RPMI8226 (cell line): ENCODE measurements at regions not wholly inside any gene's neighbourhood (a gene's known extent, or its start where the extent isn't known, plus 50 kb on each side); places are given as distances from the start of the nearest gene placed in this dataset.

Source experiments
- DNase-seq: peaks from one replicate; pipeline ENCODE4 v3.0.0-alpha.2; 2015

- DNase-seq = no peak
Observed at GRCh38 chr2:138105358-138105757, 141.1 kb downstream of the HNMT start.

GRCh38 chr2:138106606-138107005 lies 142.3 kb downstream of the HNMT start:
- DNase-seq = no peak

GRCh38 chr2:138107288-138107687 lies 143.0 kb downstream of the HNMT start:
- no peak for DNase-seq

GRCh38 chr2:138110453-138111083 lies 146.3 kb downstream of the HNMT start:
- DNase-seq = no peak

- no peak for DNase-seq
Observed at GRCh38 chr2:138112536-138112935, 148.3 kb downstream of the HNMT start.

GRCh38 chr2:138113871-138114525 lies 149.7 kb downstream of the HNMT start:
- DNase-seq = no peak

GRCh38 chr2:138115666-138116065 lies 151.4 kb downstream of the HNMT start:
- peak; percentile 10 for DNase-seq

- DNase-seq = no peak
Observed at GRCh38 chr2:138116456-138116855, 152.2 kb downstream of the HNMT start.

- DNase-seq = no peak
Observed at GRCh38 chr2:138121666-138122661, 157.7 kb downstream of the HNMT start.

GRCh38 chr2:138122891-138123290 lies 158.6 kb downstream of the HNMT start:
- DNase-seq = no peak

- DNase-seq = no peak
Observed at GRCh38 chr2:138123741-138124140, 159.5 kb downstream of the HNMT start.

GRCh38 chr2:138124521-138124920 lies 160.2 kb downstream of the HNMT start:
- DNase-seq = no peak

- no peak for DNase-seq
Observed at GRCh38 chr2:138125306-138126288, 161.3 kb downstream of the HNMT start.

GRCh38 chr2:138132108-138132507 lies 167.8 kb downstream of the HNMT start:
- no peak for DNase-seq

GRCh38 chr2:138137949-138138348 lies 173.7 kb downstream of the HNMT start:
- DNase-seq = no peak

- DNase-seq = no peak
Observed at GRCh38 chr2:138147796-138148195, 183.5 kb downstream of the HNMT start.

GRCh38 chr2:138155304-138155703 lies 191.0 kb downstream of the HNMT start:
- DNase-seq = no peak

- no peak for DNase-seq
Observed at GRCh38 chr2:138157372-138157771, 193.1 kb downstream of the HNMT start.

- no peak for DNase-seq
Observed at GRCh38 chr2:138170485-138170884, 206.2 kb downstream of the HNMT start.

- DNase-seq = no peak
Observed at GRCh38 chr2:138171244-138171643, 207.0 kb downstream of the HNMT start.

GRCh38 chr2:138175066-138175465 lies 210.8 kb downstream of the HNMT start:
- no peak for DNase-seq

- no peak for DNase-seq
Observed at GRCh38 chr2:138176862-138177439, 212.7 kb downstream of the HNMT start.
